HL-60 (cell line): ENCODE measurements at regions not wholly inside any gene's neighbourhood (a gene's known extent, or its start where the extent isn't known, plus 50 kb on each side); places are given as distances from the start of the nearest gene placed in this dataset.

ENCODE experiments used
- CTCF ChIP-seq: IDR thresholded peaks from one replicate; pipeline ENCODE4 v1.5.1; 2011; ENCODE audit warnings: low read length, control low read depth, inconsistent platforms; ENCODE audit not compliant: insufficient read depth
- POLR2AphosphoS5 ChIP-seq: IDR thresholded peaks from 2 replicates; pipeline ENCODE4 v1.6.1; 2012; ENCODE audit warnings: low read depth

GRCh38 chr7:91346426-91346825, 82.2 kb downstream of the FZD1 start:
- TF ChIP-seq CTCF = no peak
- no peak for TF ChIP-seq POLR2AphosphoS5
